ENCODE measurements at regions not wholly inside any gene's neighbourhood (a gene's known extent, or its start where the extent isn't known, plus 50 kb on each side); places are given as distances from the start of the nearest gene placed in this dataset.

DNA sequence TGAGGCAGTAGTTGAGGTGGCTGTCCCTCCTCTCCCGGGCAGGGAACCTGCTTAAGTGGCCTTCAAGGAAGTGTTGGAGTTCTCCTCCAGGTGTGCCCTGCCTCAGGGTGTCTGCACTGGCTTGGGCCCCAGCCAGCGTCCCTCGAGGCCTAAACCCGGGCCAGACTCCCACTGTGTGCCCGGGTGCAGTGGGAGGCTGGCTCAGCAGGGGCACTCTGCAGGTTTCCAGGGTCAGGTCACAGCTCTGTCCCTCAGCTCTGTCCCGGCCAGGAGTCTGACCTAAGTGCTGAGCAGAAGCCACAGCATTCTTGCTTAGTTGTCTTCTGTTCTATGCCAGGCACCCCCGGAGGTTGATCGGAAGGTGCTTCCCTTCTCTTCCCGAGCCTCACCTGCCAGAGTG, 69.0 kb upstream of the OTOS start:
- no peak for DNase-seq

DNA sequence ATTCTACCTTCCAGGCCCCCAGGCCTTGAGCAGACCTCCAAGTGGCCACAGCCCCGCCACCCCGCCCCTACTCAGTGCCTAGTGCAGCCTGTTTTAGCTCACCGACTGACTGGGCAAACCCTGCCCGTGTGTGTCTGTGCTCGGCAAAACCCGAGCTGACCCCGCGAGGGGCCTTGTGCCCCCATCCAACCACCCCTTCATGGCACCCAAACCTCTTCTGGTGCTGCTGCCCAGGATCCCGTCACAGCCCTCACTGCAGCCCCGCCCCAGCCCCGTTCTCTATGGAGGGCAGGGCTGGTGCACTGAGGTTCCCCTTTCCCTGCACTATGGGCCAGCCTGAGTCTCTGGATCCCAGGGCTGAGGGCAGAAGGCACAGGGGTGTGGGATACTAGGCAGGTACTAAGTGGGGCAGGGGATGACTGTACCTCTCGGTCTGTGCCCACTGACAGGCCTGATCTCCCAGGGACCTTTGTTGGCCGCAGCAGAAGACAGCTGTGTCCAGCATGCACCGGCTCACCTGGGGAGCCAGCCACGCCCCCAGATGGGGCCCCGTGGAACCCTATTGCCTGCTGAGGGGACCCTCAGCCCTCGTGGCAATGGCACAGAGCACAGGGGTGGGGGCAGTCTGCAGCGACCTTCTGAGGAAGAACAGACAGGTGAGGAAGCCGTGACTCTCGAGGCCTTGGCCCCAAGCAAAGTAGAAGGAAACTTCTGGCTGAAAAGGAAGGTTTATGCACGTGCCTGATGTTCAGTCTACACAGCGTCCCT, 69.9 kb upstream of the OTOS start:
- DNase-seq = no peak

DNA sequence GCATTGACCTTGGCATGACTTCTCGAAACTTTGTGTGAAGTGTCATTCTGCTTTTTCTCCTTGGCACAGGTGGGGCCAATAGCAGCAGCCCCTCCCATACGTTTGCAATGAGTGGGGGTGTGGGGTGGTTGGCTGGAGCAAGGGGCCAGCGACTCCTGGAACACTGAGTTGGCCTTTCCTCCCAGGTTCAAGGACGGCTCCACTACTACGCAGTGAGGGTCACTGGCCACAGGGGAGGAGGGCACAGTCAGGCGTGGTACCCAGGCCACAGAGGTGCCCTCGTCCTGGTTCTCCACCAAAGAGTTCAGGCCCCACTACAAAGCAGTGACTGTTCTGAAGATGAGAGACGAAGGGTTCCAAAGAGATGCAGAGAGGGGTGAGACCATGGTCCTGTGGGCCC, 70.6 kb upstream of the OTOS start:
- no peak for DNase-seq

DNA sequence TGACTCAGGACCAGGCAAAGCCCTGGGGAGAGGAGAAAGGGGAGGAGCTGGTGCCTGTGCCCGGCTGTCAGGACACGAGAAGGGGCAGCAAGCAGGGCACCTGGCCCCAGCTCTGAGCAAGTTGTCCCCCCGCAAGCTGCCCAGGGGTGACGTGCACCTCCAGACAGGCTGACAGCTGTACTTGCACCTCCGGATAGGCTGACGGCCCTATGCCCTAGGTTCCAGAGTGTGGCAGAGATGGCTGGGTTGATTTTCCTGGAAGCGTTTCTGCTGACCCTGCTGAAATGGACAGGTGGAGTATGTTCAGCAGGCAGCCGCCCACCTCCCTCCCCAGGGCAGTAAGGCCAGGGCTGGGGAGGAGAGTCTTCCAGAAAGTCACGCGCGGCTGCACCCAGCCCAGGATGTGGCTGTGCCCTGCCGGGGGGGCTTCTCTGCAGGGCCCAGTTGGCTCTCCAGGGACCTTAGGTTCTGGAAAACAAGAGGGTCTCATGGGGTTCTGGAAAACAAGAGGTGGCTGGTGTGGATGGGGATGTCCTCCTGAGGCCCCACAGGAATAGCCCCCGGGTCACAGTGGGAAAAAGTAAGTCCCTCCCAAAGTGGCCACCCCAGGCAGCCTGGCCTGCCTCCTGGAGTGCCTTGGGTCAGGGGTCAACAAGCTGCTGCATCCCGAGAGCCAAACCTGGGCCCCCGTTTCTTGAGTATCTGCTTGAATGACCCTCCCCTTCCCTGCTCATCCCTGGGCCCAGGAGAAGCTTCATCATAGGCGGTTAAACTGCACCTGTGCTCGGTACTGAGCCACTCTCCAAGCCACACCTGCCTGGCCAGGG, 71.4 kb upstream of the OTOS start:
- DNase-seq = no peak

DNA sequence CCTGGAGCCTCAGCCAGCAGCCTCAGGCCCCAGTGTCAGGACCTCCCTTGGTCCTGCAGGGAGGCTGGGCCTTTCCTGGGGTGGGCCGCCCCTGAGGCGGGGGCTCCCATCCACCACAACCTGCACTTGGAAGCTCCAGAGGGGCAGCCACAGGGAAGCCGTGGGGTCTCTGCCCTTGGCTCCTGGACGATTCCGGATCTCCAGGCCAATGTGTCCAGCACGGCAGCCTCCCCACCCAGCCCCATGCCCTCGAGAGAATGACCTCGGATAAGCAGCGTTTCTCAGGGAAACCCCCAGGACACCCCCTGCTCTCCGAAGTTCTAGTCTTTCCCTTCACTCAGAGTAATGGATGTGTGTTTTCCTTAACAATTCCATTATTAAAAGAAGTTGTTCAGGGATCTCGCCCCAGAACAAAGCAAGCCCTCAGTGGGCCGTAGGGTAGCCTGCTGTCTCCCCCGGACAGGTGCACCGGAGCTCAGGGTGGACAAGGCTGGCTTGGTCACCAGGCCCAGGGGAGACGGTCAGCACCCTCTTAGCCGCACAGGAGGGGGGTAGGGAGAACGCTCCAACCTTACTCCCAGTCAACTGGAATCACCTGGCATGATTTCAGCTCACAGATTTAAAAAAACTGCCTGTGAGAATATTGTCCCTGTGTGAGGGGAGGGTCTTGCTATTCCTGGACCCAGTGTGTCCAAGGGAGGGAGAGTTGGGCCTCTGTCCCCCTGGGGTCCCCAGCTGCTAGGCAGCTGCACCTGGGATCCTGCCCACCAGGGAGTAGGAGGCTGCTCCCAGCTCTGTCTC, 72.2 kb upstream of the OTOS start:
- DNase-seq = no peak

DNA sequence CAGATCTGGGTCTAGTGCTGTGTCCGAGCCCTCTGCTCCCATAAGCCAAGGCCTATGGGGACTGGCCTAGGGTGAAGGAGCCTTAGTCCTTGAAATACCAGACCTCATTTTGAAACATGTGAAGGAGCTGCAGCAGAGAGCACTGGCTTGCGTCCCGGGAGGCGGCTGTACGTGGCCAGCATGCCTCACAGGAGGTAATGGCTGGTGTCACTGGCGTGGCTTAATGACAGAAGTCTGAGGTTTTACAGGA, 72.7 kb upstream of the OTOS start:
- DNase-seq = no peak

DNA sequence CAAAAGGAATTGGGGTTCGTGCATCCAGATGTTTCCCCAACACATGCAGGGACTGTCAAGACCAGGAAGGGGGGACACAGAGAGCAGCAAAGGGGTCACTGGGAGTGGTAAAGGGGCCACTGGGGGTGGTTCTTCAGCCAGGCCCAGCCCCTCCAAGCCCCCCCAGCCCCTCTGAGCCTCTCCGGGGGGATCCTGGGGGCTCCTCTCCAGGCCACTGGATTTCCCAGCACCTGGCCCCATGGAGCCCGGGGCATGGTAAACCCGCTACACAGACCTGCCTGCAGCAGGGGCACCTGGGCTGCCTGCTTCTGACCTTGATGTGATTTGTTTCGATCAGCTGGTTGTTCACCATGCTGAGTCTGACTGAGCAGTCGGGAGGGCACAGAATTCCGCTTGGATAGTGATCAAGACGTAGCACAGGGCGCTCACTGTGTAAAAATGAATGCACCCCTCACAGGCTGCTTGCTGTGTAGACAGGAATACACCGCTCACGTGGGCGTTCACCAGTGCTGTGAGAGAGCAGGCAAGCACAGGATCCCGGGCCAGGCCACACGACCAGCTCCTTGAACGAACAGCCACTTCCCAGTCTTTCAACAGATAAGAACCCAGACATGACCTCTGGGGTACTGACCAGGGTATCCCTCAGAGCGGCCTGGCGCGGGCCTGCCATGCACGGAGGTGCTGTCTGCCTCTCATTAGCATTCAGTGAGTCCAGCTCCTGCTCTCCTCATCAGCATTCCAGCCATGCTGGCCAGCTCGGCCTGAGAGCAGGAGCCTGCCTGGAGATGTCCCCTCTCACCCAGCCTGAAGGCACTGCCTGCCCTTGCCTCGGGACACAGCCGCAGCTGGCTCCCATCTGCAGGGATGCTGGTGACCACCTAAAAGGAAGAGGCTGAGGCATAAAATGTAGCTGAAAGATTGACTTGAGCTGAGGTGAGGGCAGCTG, 73.3 kb upstream of the OTOS start:
- DNase-seq = no peak

DNA sequence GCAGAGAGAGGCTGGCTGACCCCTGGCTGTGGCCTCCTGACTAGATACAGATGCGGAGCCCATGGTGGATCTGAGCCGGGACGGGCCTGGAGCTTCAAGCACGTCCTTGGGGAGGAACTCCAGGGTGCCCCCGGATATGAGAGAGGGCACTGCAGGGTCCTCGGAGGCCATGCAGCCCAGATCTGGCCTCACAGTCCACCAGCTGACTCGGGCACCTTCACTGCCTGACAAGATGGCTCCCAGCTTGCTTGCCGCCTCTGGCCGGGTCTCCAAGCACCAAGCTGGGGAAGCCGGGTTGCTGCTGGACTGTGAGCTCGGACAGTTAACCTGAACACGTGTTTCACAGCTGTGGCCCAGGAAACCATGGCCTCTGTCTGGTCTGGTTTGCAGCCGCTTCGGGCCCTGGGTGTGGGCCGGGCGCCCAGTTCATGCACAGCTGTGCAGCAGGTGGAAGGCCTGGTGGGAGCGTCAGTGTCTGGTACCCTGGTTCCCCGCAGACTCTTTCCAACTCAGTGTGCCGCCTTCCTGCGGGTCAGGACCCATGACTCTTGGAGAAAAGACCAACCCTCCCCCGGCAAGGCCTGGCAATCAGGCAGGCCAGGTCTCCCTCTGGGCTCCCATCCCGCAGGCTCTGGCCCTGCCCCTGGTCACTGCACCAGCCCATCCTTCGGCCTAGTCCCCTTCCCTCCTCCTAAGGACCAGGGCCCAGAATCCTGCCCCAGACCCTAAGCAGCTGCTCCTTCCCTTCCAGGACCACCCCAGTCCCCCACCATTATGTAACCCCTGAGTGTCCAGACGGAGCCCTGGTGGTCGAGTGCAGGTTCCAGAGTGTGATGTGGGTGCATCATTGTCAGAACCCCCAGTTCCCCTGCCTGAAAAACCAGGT, 74.6 kb upstream of the OTOS start:
- DNase-seq = no peak

DNA sequence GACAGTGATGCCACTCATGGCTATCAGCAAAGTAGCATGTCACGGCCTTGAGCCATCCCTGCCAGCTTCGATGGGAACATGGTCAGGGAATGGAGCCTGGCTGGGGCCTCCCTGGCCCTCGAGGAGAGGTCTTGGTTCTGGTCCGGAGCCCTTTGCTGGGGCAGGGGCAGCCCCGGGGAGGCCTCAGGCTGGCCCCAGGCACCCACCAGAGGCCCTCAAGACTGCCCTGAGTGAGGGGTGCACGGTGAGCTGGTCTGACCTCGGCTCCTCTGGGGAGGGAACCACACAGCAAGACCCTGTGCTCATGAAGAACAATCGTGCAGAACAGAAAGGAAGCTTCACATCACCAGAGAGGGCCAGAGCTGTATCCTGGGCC, 75.2 kb upstream of the OTOS start:
- no peak for DNase-seq

DNA sequence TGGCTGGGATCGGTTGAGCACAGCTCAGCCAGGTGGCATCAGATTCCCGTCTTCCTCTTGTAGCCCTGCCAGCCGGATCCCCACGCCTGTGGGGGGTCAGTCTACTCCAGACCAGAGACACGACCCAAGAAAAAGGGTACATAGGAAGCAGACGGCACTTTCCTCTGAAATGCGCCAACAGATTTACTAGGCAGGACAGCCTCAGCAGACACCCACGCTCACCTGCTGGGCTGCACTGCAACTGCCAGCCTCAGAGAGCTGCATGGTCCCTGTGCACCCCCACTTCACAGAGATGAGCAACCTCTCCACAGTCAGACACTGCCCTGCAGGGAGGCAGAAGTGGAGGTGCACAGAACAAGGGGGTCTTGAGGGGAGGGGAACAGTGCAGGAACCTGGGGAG, 75.7 kb upstream of the OTOS start:
- DNase-seq = no peak

DNA sequence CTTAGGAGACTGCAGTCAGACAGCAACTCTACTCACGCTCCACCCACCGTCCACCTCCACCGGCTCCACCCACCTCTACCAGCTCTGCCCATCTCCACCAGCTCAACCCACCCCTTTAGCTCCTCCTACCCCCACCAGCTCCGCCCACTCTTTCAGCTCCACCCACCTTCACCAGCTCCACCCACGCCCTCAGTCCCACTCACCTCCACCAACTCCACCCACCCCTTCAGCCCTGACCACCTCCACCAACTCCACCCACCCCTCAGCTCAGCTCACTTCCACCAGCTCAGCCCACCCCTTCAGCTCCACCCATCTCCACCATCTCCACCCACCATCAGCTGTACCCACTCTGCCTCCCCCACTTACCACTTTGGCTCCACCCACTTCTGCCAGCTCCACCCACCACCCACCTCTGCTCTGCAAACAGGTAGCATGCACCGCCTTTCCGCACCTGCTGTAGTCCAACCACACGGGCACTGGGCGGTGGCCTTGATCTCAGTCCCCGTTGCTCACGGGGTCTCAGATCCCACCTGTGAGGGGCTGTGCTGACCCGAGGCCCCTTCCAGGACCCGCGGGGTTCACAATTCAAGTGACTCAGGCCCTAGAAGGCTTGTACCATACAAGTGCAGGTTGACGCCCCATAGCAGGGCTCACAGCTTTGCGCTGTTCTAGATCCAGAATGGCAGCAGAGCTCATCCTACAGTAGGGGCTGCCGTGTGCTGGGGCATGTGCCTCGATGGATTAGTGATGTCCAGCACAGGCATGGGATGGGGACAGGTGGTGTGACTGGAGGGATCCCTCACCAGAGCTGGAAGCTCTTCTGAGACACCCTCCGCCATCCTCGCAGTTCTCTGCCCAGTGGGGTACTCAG, 77.2 kb upstream of the OTOS start:
- DNase-seq = no peak

DNA sequence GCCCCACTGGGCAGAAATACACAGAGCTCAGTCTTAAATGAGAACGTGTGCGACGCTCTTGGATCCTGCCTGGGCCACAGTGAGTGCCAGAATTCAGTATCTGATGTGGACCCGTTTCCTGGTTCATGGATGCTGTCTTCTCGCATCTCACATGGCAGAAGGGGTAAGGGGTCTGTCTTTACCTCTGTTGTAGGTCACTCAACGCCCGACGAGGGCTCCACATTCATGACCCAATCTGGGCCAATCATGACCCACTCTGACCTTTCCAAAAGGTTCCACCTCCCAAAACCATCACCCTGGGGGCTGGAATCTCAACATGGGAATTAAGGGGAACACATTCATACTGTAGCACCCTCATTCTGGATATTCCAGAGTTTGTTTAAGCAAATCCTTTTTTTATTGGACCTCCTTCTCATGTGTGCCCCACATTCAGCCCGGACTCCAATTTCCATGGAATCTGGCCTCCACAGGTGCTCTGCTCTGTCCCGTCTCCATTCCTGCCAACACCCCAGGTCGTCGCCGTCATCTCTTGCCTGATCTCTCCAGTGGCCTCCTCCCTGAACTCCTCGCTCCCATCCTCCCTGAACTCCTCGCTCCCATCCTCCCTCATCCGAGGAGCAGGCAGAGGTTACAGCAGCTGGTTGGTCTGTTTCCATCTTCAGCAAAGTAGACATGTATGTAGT, 78.9 kb upstream of the OTOS start:
- DNase-seq = no peak

DNA sequence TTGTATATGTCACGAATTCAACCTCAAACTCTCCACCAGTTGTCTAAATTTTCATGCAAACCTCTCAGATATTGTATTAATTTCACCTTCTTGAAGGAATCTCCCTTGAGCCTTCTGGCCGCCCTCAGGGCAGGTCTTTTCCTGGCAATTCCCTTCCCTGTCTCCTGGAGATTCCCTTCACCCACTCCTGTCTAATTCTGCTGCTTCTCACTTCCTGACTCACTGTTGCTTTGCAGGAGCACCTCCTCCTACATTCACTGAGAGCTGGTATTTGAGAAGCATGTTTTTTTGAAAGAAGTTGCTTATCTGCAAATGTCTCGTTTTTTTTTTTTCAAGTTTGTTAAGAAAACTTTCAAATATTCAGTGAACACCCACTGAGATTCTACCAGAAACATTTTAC, 79.9 kb upstream of the OTOS start:
- no peak for DNase-seq

DNA sequence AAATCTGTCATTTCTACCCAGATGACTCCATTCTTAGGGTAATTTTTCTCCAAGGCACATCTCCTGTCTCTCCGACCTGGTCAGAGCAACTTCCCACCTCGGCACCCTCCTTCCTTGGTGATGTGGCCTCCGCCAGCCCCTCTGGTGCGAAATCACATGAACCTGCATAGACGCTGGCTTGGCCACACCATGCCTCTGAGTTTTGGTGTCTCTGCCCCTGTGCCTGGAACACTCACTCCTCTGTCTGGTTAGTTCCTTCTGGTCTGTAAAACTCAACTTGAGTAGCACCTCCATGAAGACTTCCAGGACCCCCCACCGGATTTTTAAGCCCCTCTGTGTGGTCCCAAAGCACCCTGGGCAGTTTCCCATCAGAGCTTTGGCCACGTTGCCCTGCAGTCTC, 83.2 kb upstream of the OTOS start:
- DNase-seq = no peak

DNA sequence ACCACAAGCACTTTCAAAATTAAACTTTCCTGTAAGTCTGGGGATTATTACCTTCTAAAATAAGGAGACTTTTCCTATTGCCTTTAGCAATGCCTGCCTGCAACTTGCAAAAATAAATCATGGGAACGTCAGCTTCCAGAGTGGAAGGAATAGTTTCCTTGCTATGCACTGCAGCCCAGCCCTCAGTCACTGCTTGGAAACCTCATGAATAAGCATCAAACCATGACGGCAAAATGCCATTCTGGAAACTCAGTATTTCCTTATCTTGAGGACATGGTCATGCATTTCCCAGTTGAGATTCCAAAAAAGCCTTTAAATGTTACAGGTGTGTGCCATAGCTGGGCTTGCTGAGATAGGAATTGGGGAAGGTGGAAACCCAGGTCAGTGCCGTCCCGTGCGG, 84.2 kb upstream of the OTOS start:
- no peak for DNase-seq

DNA sequence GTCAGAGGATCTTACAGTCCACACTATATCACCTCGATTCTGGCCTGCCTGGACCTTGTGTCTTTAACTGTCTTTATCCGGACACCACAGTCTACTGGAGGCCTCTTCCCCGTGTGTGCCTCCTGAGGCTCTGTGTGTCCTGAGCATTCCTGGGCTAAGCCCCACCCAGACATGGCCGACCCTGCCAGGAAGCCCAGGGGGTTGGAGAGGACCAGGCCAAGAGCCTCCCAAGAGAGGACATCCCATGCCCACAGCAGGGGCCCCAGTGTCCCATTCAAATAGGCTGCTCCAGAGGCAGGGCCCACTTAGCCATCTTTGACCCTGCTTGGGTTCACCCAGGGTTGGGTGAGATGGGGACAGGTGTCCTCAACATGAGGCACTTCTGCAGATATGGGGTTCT, 84.7 kb upstream of the OTOS start:
- no peak for DNase-seq

DNA sequence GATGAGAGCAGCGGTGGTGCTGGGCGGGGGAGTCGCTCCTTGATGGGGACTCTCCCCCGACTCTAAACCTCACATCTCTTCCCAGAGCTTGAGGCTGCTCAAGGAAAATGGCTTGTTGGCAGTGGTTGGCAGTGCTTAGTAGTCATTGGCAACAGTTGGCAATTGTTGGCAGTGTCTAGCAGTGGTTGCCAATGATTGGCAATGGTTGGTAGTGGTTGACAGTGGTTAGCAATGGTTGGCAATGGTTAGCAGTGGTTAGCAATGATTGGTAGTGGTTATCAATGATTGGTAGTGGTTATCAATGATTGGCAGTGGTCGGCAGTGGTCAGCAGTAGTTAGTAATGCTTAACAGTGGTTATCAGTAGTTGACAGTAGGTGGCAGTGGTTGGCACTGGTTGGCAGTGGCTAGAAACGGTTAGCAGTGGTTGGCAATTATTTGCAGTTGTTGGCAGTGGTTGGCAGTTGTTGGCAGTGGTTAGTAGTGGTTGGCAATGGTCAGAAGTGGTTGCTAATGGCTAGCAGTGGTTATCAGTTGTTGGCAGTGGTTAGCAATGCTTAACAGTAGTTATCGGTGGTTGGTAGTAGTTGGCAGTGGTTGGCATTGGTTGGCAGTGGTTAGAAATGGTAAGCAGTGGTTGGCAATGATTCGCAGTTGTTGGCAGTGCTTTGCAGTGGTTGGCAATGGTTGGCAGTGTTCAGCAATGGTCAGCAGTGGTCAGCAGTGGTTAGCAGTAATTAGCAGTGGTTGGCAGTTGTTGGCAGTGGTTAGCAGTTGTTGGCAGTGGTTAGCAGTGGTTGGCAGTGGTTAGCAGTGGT, 85.4 kb upstream of the OTOS start:
- DNase-seq = no peak

DNA sequence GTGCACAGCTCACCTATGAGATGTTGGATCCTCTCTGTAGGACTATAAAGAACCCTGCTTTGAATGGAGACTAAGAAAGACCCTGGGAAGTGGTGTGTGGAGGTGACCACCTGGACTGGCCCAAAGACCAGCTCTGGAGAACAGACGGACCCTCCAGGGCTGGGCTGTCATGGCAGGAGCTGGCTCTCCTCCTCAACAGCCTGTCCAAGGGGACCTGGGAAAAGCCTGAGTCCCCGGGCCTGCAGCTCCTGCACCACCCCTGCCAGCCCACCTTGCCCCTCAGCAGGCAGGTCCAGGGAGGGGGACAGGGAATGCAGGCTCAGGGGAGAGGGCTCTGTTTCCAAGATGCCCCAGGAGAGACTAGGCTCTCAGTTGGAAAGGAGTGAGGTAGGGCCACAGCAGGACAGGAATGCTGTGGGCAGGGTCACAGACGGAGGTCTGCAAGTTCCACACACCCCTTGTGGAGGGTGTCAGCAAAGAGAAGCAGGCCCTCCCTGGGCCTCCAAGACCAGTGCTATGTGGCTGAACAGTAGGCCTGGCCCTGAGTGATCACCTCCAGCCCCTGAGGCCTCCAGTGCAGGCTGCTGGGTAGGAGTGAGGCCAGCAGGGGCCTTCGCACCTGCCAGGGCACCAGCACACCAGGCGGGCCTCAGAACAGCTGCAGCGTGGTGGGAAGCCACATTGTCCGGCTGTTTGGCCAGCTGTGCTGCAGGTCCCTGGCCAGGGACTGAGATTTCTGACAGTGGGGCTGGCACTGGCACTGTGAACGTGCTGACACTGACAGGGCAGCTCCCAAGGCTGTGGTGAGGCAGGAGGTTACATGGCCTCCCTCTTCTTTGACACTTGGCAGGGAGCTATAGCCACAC, 86.4 kb upstream of the OTOS start:
- no peak for DNase-seq

All from NCI-H2227 treated with DMSO at 0.1 percent for 48 hours (cell line).